Bronchial epithelial cell (primary cell): ENCODE measurements at regions not wholly inside any gene's neighbourhood (a gene's known extent, or its start where the extent isn't known, plus 50 kb on each side); places are given as distances from the start of the nearest gene placed in this dataset.
"Not testable (repeated sequence)": the region's sequence is repeated elsewhere in the genome, so short reads cannot be mapped to it uniquely, and the experiment has no call there.

Experiments used
- DNase-seq: peaks from one replicate; pipeline ENCODE4 v3.0.0-alpha.2; 2010; ENCODE audit warnings: low read depth
- FAIRE-seq: peaks from 2 replicates; lab custom pipeline; 2011; peaks lifted over from hg19 to GRCh38; lab: Jason Lieb, UNC
- H3K27me3 ChIP-seq: 2 replicates; pipeline ENCODE4 v1.5.1; 2011; ENCODE audit warnings: low read length; ENCODE audit not compliant: control insufficient read depth, insufficient read depth
- H3K36me3 ChIP-seq: 2 replicates; pipeline ENCODE4 v1.5.1; 2011; ENCODE audit warnings: low read length; ENCODE audit not compliant: control insufficient read depth, insufficient read depth
- H3K4me3 ChIP-seq: 2 replicates; pipeline ENCODE4 v1.5.1; 2011; ENCODE audit warnings: mild to moderate bottlenecking, low read depth, low read length, control low read depth
- TF ChIP-seq, protein P1 (sequence below): IDR thresholded peaks from 2 replicates; pipeline ENCODE4 v1.5.1; 2011; ENCODE audit warnings: mild to moderate bottlenecking, moderate library complexity, low read length, control low read depth, inconsistent platforms; ENCODE audit not compliant: insufficient read depth, severe bottlenecking

DNA sequence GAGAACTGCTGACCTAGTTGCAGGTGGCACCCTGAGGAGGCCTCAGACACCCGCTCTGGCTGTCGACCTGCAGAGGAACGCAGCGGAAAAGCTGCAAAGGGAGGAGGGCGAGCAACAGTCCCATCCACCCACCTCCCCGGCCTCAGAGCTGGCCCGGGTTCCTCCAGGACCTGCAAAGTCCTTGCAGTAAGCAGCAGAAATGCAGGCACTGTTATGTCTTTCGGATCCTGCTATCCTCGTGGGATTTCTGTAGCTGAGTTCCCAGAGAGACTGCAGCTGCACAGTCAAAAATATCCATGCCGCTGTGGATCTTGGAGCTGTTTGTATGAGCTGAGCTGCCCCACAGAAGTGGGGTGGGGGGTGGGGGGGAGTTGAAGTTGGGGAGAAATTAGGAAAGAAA is 251.3 kb downstream of the ANKRD60 start:
- FAIRE-seq (no peak), DNase-seq (no peak)
- H3K4me3 ChIP-seq, result no peak overlapping the region
- TF ChIP-seq, protein P1, sequence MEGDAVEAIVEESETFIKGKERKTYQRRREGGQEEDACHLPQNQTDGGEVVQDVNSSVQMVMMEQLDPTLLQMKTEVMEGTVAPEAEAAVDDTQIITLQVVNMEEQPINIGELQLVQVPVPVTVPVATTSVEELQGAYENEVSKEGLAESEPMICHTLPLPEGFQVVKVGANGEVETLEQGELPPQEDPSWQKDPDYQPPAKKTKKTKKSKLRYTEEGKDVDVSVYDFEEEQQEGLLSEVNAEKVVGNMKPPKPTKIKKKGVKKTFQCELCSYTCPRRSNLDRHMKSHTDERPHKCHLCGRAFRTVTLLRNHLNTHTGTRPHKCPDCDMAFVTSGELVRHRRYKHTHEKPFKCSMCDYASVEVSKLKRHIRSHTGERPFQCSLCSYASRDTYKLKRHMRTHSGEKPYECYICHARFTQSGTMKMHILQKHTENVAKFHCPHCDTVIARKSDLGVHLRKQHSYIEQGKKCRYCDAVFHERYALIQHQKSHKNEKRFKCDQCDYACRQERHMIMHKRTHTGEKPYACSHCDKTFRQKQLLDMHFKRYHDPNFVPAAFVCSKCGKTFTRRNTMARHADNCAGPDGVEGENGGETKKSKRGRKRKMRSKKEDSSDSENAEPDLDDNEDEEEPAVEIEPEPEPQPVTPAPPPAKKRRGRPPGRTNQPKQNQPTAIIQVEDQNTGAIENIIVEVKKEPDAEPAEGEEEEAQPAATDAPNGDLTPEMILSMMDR, result no peak
- H3K27me3 ChIP-seq, result peaks cover under 1% of the 10 kb centered on the region
- no peaks in the 10 kb centered on the region for H3K36me3 ChIP-seq

DNA sequence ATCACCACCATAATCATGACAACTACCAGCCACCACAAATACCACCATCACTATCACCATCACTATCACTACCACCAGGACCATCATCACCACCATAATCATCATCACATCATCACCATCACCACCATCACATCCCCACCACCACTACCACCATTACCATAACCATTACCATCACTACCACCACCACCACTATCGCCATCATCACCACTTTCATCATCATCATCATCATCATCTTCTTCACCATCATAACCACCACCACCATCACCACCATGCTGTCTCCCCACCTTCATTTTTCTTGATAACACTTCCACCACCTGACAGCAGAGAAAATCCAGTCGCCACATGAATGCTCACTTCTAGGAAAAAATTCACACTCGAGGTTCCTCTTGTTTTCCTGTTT is 253.6 kb downstream of the ANKRD60 start:
- DNase-seq, result no peak
- Histone ChIP-seq H3K36me3 (no peaks in the 10 kb centered on the region), H3K27me3 (peaks cover 2% of the 10 kb centered on the region), H3K4me3 (no peak overlapping the region)
- no peak for FAIRE-seq
- TF ChIP-seq, protein P1, result no peak

DNA sequence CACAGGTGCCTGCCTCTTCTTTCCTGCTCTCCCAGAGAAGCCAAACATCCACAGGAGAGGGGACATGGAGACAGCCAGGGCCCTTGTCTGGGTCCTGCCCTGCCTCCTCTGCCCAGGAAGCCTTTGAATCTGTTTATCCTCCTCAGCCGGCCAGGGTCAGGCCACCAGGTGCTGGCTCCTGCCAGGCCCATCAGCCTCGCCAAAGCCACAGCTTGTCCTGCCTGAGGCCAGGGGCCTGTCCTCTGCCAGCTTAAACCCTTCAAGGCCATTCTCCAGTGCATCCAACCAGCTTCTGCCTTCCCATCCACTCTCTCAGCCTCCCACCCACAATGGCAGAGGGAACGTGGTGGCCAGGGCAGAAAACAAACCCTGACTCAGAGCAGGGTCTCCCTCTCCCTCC is 254.6 kb downstream of the ANKRD60 start:
- TF ChIP-seq, protein P1, result no peak

DNA sequence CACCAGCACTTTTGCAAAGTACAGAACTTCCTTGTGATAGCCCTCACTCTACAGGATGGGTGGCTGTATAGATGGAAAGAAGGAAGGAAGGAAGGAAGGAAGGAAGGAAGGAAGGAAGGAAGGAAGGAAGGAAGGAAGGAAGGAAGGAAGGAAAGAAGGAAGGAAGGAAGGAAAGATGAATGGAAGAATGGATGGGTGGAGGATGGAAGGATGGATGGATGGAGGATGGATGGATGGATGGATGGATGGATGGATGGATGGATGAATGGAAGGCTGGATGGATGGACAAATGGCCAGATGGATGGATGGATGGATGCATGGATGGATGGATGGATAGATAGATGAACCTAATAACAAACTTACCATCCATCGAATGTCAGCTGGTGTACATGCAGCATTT is 256.9 kb downstream of the ANKRD60 start:
- H3K4me3 ChIP-seq, H3K27me3 ChIP-seq, FAIRE-seq, DNase-seq, H3K36me3 ChIP-seq: not testable (repeated sequence)

More for the DNA sequence above, 254.6 kb downstream of the ANKRD60 start:
- peaks cover 5% of the 10 kb centered on the region for H3K27me3 ChIP-seq
- FAIRE-seq (no peak), DNase-seq (no peak)
- no peak overlapping the region for H3K4me3 ChIP-seq
- no peaks in the 10 kb centered on the region for H3K36me3 ChIP-seq

DNA sequence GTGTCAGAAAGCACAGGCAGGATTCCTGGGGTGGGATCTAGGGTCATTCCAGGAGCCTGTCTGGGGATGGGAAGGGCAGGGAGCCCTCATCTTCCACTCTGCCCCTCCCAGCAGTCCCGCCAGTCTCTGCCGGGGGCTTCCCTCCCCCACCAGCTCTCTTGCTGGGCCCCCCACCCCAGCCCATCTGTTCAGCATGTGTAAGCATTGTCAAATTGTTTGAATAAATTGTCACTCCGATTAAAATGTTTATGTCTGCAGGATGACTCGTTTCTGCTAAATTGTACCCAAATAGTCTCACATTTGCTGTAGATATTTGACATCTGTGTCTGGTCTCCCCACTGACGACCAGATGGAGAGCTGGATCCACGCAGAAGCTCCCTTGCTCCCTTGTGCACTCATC is 257.6 kb downstream of the ANKRD60 start:
- FAIRE-seq, result no peak
- H3K4me3 ChIP-seq, result no peak overlapping the region
- no peaks in the 10 kb centered on the region for H3K36me3 ChIP-seq
- DNase-seq, result no peak
- H3K27me3 ChIP-seq, result peaks cover 11% of the 10 kb centered on the region
- TF ChIP-seq, protein P1, result no peak

DNA sequence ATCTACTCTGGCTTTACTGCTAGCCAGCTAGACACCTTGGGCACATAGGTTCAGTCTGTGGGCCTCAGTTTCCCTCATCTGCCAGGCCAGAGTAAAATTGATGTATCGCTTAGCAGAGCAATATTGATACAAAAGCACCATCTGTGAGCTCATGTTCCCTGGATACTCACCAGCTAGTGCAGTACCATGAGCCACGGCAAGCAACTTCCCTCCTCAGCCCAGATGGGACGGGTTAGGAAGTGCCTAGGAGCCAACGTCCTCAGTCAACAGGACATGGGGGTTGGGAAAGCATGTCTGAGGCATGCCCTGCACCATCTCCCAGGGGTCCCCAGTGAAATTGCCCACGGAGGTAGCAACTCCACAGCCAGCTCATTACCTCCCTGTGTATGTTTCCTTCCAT is 258.3 kb downstream of the ANKRD60 start:
- FAIRE-seq (no peak), DNase-seq (no peak)
- H3K36me3 ChIP-seq, result no peaks in the 10 kb centered on the region
- H3K27me3 ChIP-seq, result peaks cover 11% of the 10 kb centered on the region
- TF ChIP-seq, protein P1, result no peak
- no peak overlapping the region for H3K4me3 ChIP-seq
